Vagina (tissue), 2 donors: ENCODE measurements at regions not wholly inside any gene's neighbourhood (a gene's known extent, or its start where the extent isn't known, plus 50 kb on each side); places are given as distances from the start of the nearest gene placed in this dataset.

Experiments
- CTCF ChIP-seq, 3 experiments: fragments of 450-650 bp in 2 of 3; fragments of 200-600 bp in 1 of 3; sonication (generic) in 1 of 3; IDR thresholded peaks; one replicate each; pipeline ENCODE4 v1.5.1; 2017 to 2019; ENCODE audit warnings: antibody characterized with exemption in 3 of 3, mild to moderate bottlenecking in 2 of 3, moderate library complexity in 2 of 3
- POLR2A ChIP-seq, 2 donors: fragments of 450-650 bp; IDR thresholded peaks; one replicate each; pipeline ENCODE4 v1.6.1; 2017; ENCODE audit warnings: antibody characterized with exemption in 2 of 2, mild to moderate bottlenecking in 2 of 2, moderate library complexity in 2 of 2

- TF ChIP-seq POLR2A (IDR thresholded peaks at IDR 0.05) (no peak), CTCF (IDR thresholded peaks at IDR 0.05) (no peak)
Observed at GRCh38 chr2:204395539-204395938, 149.7 kb upstream of the PARD3B start.
